GM12878 (cell line): ENCODE measurements at regions not wholly inside any gene's neighbourhood (a gene's known extent, or its start where the extent isn't known, plus 50 kb on each side); places are given as distances from the start of the nearest gene placed in this dataset.

Experiments
- ATAC-seq: fragments of 200-7000 bp; cut with Tn5 transposase; 3 replicates; pipeline ENCODE4 v1.9.1; 2020; ENCODE audit warnings: mild to moderate bottlenecking, moderate library complexity
- BruUV-seq: library from RNA; stranded (reverse); fragments of 400-500 nt; replicated peaks from 2 replicates; lab custom pipeline; 2021; lab: Mats Ljungman, UMichigan
- CTCF ChIA-PET: fragments of 300-600 bp; sonication (Branson Sonifier 250); formaldehyde crosslinking; extraction: SDS; loops from one replicate; lab custom pipeline; 2021; ENCODE audit warnings: inconsistent platforms; lab: Yijun Ruan, JAX
- POLR2A ChIA-PET: fragments of 350-600 bp; formaldehyde crosslinking; extraction: SDS; loops from one replicate; lab custom pipeline; 2021; ENCODE audit warnings: inconsistent platforms; lab: Charles Lee
- RAD21 ChIA-PET: fragments of 300-600 bp; sonication (Branson Sonifier 250); formaldehyde crosslinking; loops from one replicate; lab custom pipeline; 2023; ENCODE audit warnings: antibody characterized with exemption; ENCODE audit not compliant: unreplicated experiment; lab: Charles Lee
- SMC1A ChIA-PET: fragments of 300-600 bp; sonication (Branson Sonifier 250); formaldehyde crosslinking; loops from one replicate; lab custom pipeline; 2023; ENCODE audit not compliant: unreplicated experiment, uncharacterized antibody; lab: Charles Lee
- DNase-seq: peaks from one replicate; pipeline ENCODE4 v3.0.0-alpha.2; 2011; ENCODE audit warnings: low read depth, low spot score
- FAIRE-seq: peaks from 3 replicates; lab custom pipeline; 2011; peaks lifted over from hg19 to GRCh38; lab: Jason Lieb, UNC
- H2AFZ ChIP-seq: 2 replicates; pipeline ENCODE4 v1.6.0; 2011; ENCODE audit warnings: low read depth, low read length, control low read depth; ENCODE audit not compliant: control insufficient read depth
- H3K27ac ChIP-seq: 2 replicates; pipeline ENCODE4 v1.5.1; 2011; ENCODE audit warnings: control low read depth; ENCODE audit not compliant: control insufficient read depth, insufficient read depth
- H3K27me3 ChIP-seq, 2 experiments: replicated peaks in 1 of 2; 2 replicates each; pipeline versions ENCODE4 v1.6.0 to v1.6.1; 2011; ENCODE audit warnings: low read length in 1 of 2; ENCODE audit not compliant: control insufficient read depth in 2 of 2, insufficient read depth in 2 of 2
- H3K36me3 ChIP-seq, 2 experiments: 2 replicates each; pipeline ENCODE4 v1.5.1; 2011; ENCODE audit warnings: low read length in 1 of 2; ENCODE audit not compliant: control insufficient read depth in 2 of 2, insufficient read depth in 2 of 2
- H3K4me1 ChIP-seq: 2 replicates; pipeline ENCODE4 v1.6.1; 2011; ENCODE audit warnings: mild to moderate bottlenecking, low read length, moderate library complexity, mixed read lengths; ENCODE audit not compliant: control insufficient read depth, insufficient read depth
- H3K4me2 ChIP-seq: 2 replicates; pipeline ENCODE4 v1.6.0; 2011; ENCODE audit warnings: control low read depth; ENCODE audit not compliant: control insufficient read depth, insufficient read depth
- H3K4me3 ChIP-seq: fragments of 200-600 bp; sonication (generic); 2 replicates; pipeline ENCODE4 v1.5.1; 2016
- H3K79me2 ChIP-seq: 2 replicates; pipeline ENCODE4 v1.6.0; 2011; ENCODE audit warnings: low read length; ENCODE audit not compliant: control insufficient read depth, insufficient read depth
- H3K9ac ChIP-seq: 2 replicates; pipeline ENCODE4 v1.8.0; 2011; ENCODE audit warnings: low read length, control low read depth, mixed read lengths; ENCODE audit not compliant: control insufficient read depth, insufficient read depth
- H3K9me3 ChIP-seq: replicated peaks from 3 replicates; pipeline ENCODE4 v1.5.1; 2011; ENCODE audit warnings: mild to moderate bottlenecking, low read length; ENCODE audit not compliant: control insufficient read depth, insufficient read depth
- H4K20me1 ChIP-seq: 2 replicates; pipeline ENCODE4 v1.6.0; 2011; ENCODE audit not compliant: control insufficient read depth, insufficient read depth
- BACH1 ChIP-seq: fragments of 450-650 bp; IDR thresholded peaks from 2 replicates; pipeline ENCODE4 v1.6.1; 2017; ENCODE audit warnings: mild to moderate bottlenecking, borderline replicate concordance
- CREB1 ChIP-seq: IDR thresholded peaks from 2 replicates; pipeline ENCODE4 v1.6.1; 2012; ENCODE audit warnings: low read depth, mild to moderate bottlenecking, inconsistent platforms
- CREM ChIP-seq: IDR thresholded peaks from 2 replicates; pipeline ENCODE4 v1.6.1; 2014; ENCODE audit warnings: antibody characterized with exemption, low read depth
- E4F1 ChIP-seq: fragments of 450-650 bp; IDR thresholded peaks from 2 replicates; pipeline ENCODE4 v1.6.1; 2018; ENCODE audit warnings: borderline replicate concordance, mild to moderate bottlenecking; ENCODE audit not compliant: partially characterized antibody
- KAT2A ChIP-seq: conservative IDR thresholded peaks from 2 replicates; pipeline ENCODE4 v1.6.1; 2011; ENCODE audit warnings: low read depth, low read length; ENCODE audit not compliant: control insufficient read depth
- MTA3 ChIP-seq: IDR thresholded peaks from 2 replicates; pipeline ENCODE4 v1.6.1; 2012; ENCODE audit warnings: low read length, inconsistent platforms, borderline replicate concordance
- NFXL1 ChIP-seq: fragments of 450-650 bp; IDR thresholded peaks from 2 replicates; pipeline ENCODE4 v1.6.1; 2017; ENCODE audit warnings: antibody characterized with exemption, mild to moderate bottlenecking, borderline replicate concordance
- NR2C2 ChIP-seq: IDR thresholded peaks from 2 replicates; pipeline ENCODE4 v1.6.1; 2011; ENCODE audit warnings: borderline replicate concordance, low read depth; ENCODE audit not compliant: control insufficient read depth, insufficient read length
- RAD51 ChIP-seq: fragments of 450-650 bp; IDR thresholded peaks from 2 replicates; pipeline ENCODE4 v1.6.1; 2016; ENCODE audit warnings: moderate library complexity, mild to moderate bottlenecking, inconsistent platforms
- SKIL ChIP-seq: fragments of 450-650 bp; IDR thresholded peaks from 2 replicates; pipeline ENCODE4 v1.6.1; 2017; ENCODE audit warnings: mild to moderate bottlenecking, low read depth, inconsistent platforms; ENCODE audit not compliant: poor library complexity, severe bottlenecking
- ZNF622 ChIP-seq: fragments of 450-650 bp; IDR thresholded peaks from 2 replicates; pipeline ENCODE4 v1.6.1; 2017; ENCODE audit warnings: mild to moderate bottlenecking, inconsistent platforms
- WGBS: methylation state at CpG from one replicate; pipeline ENCODE4 v1.1.6; 2016; ENCODE audit warnings: low lambda C conversion rate; ENCODE audit not compliant: insufficient replicate concordance, insufficient coverage; ENCODE audit errors: missing lambda C conversion rate; 5-methylcytosine and 5-hydroxymethylcytosine counted together
- in situ Hi-C: fragments of 300-500 bp; cut with MboI; formaldehyde crosslinking; loops from 9 replicates; pipeline ENCODE4 v1.14.3; 2018; ENCODE audit warnings: mixed read lengths
- intact Hi-C: fragments of 100-400 bp; cut with micrococcal nuclease; formaldehyde crosslinking; loops from one replicate; pipeline ENCODE4 v1.14.2; 2022; ENCODE audit not compliant: unreplicated experiment

GRCh38 chr16:89043636-89044417 is 49.8 kb upstream of the ACSF3 start:
- WGBS, result 51% methylated on average over 17 of the region's 17 CpGs
- ATAC-seq (no peak), DNase-seq (no peak), FAIRE-seq (no peak)
- Histone ChIP-seq H3K4me2 (no peak overlapping the region), H3K27ac (no peak overlapping the region), H3K4me3 (no peak overlapping the region), H3K4me1 (peaks cover 13% of the 10 kb centered on the region), H4K20me1 (no peaks in the 10 kb centered on the region), H3K27me3 (no peaks in the 10 kb centered on the region; a peak in 1 of 4 replicates), H3K79me2 (no peaks in the 10 kb centered on the region), H2AFZ (no peak overlapping the region), H3K9me3 (no peaks in the 10 kb centered on the region; the same call in 2 of the 3 replicates), H3K36me3 (no peaks in the 10 kb centered on the region), H3K9ac (no peak overlapping the region)
- BruUV-seq, result no TSS peak
- ChIA-PET POLR2A (no interaction called here), RAD21 (no interaction called here), CTCF (no interaction called here), SMC1A (no interaction called here)
- intact Hi-C loops (no loop called here), in situ Hi-C loops (no loop called here)
- TF ChIP-seq RAD51 (no peak), SKIL (no peak), MTA3 (no peak), NR2C2 (no peak), BACH1 (no peak), KAT2A (no peak), CREM (no peak), ZNF622 (no peak), CREB1 (no peak), NFXL1 (no peak), E4F1 (no peak)
